Neutrophil (primary cell): ENCODE measurements at regions not wholly inside any gene's neighbourhood (a gene's known extent, or its start where the extent isn't known, plus 50 kb on each side); places are given as distances from the start of the nearest gene placed in this dataset.

Source experiments
- H3K27ac ChIP-seq: fragments of 200-600 bp; sonication (generic); 2 replicates; pipeline ENCODE4 v1.5.1; 2016; ENCODE audit warnings: mild to moderate bottlenecking, moderate library complexity
- H3K27me3 ChIP-seq: fragments of 200-600 bp; sonication (generic); 2 replicates; pipeline ENCODE4 v1.6.0; 2016; ENCODE audit warnings: mild to moderate bottlenecking
- H3K36me3 ChIP-seq: fragments of 200-600 bp; sonication (generic); 2 replicates; pipeline ENCODE4 v1.5.1; 2017
- H3K4me1 ChIP-seq, 2 experiments: fragments of 200-600 bp in 1 of 2; sonication (generic) in 1 of 2; 1 replicate in 1 of 2; 2 replicates in 1 of 2; pipeline versions ENCODE4 v1.5.1 to v1.6.1; 2013 to 2016; ENCODE audit warnings: low read depth in 1 of 2, low read length in 1 of 2, mild to moderate bottlenecking in 1 of 2, moderate library complexity in 1 of 2; ENCODE audit not compliant: control insufficient read depth in 1 of 2, insufficient read depth in 1 of 2
- H3K4me3 ChIP-seq, 2 experiments: fragments of 200-600 bp in 1 of 2; sonication (generic) in 1 of 2; 1 replicate in 1 of 2; 2 replicates in 1 of 2; pipeline ENCODE4 v1.5.1; 2013 to 2016; ENCODE audit warnings: low read depth in 1 of 2, low read length in 1 of 2, mild to moderate bottlenecking in 1 of 2, moderate library complexity in 1 of 2
- H3K9me3 ChIP-seq: fragments of 200-600 bp; sonication (generic); 2 replicates; pipeline ENCODE4 v1.5.1; 2016
- CTCF ChIP-seq: fragments of 200-600 bp; sonication (generic); IDR thresholded peaks from 2 replicates; pipeline ENCODE4 v1.5.1; 2016; ENCODE audit warnings: antibody characterized with exemption

GRCh38 chr1:224526771-224527170 lies 89.3 kb upstream of the CNIH3 start:
- no peaks in the 10 kb centered on the region for H3K9me3 ChIP-seq
- H3K4me1 ChIP-seq = no peaks in the 10 kb centered on the region
- no peak for TF ChIP-seq CTCF
- no peak overlapping the region for H3K27ac ChIP-seq
- H3K4me3 ChIP-seq = no peak overlapping the region
- no peaks in the 10 kb centered on the region for H3K27me3 ChIP-seq
- H3K36me3 ChIP-seq = no peaks in the 10 kb centered on the region

- Histone ChIP-seq H3K4me3 (no peak overlapping the region), H3K4me1 (no peaks in the 10 kb centered on the region), H3K27me3 (no peaks in the 10 kb centered on the region), H3K9me3 (no peaks in the 10 kb centered on the region), H3K36me3 (no peaks in the 10 kb centered on the region), H3K27ac (no peak overlapping the region)
- TF ChIP-seq CTCF = no peak
These were observed 87.2 kb upstream of the CNIH3 start for GRCh38 chr1:224528900-224529299.

GRCh38 chr1:224529844-224530243 lies 86.3 kb upstream of the CNIH3 start:
- H3K27me3 ChIP-seq = no peaks in the 10 kb centered on the region
- H3K4me3 ChIP-seq = no peak overlapping the region
- no peaks in the 10 kb centered on the region for H3K36me3 ChIP-seq
- TF ChIP-seq CTCF = no peak
- H3K4me1 ChIP-seq = no peaks in the 10 kb centered on the region
- no peak overlapping the region for H3K27ac ChIP-seq
- H3K9me3 ChIP-seq = no peaks in the 10 kb centered on the region

- no peaks in the 10 kb centered on the region for H3K27me3 ChIP-seq
- H3K27ac ChIP-seq = no peak overlapping the region
- no peaks in the 10 kb centered on the region for H3K4me1 ChIP-seq
- TF ChIP-seq CTCF = no peak
- no peaks in the 10 kb centered on the region for H3K36me3 ChIP-seq
- H3K9me3 ChIP-seq = no peaks in the 10 kb centered on the region
- H3K4me3 ChIP-seq = no peak overlapping the region
These were observed 82.6 kb upstream of the CNIH3 start for GRCh38 chr1:224533517-224533916.

GRCh38 chr1:224534731-224535130 lies 81.4 kb upstream of the CNIH3 start:
- Histone ChIP-seq H3K27me3 (no peaks in the 10 kb centered on the region), H3K27ac (no peak overlapping the region), H3K36me3 (no peaks in the 10 kb centered on the region), H3K4me3 (no peak overlapping the region), H3K4me1 (no peaks in the 10 kb centered on the region), H3K9me3 (no peaks in the 10 kb centered on the region)
- TF ChIP-seq CTCF = no peak

- Histone ChIP-seq H3K4me3 (no peak overlapping the region), H3K27me3 (no peaks in the 10 kb centered on the region), H3K36me3 (no peaks in the 10 kb centered on the region), H3K4me1 (no peaks in the 10 kb centered on the region), H3K9me3 (no peaks in the 10 kb centered on the region), H3K27ac (no peak overlapping the region)
- no peak for TF ChIP-seq CTCF
These were observed 80.5 kb upstream of the CNIH3 start for GRCh38 chr1:224535641-224536040.
